AG09319 (cell line): ENCODE measurements at regions not wholly inside any gene's neighbourhood (a gene's known extent, or its start where the extent isn't known, plus 50 kb on each side); places are given as distances from the start of the nearest gene placed in this dataset.
"Not testable (repeated sequence)": the region's sequence is repeated elsewhere in the genome, so short reads cannot be mapped to it uniquely, and the experiment has no call there.

Experiments used
- DNase-seq: peaks from one replicate; pipeline ENCODE4 v3.0.0-alpha.2; 2010; ENCODE audit warnings: low read depth; ENCODE audit errors: extremely low read depth
- TF ChIP-seq, protein P1 (sequence below): IDR thresholded peaks from 2 replicates; pipeline ENCODE4 v1.5.1; 2011; ENCODE audit warnings: low read depth, mild to moderate bottlenecking, inconsistent platforms, low read length, moderate library complexity

DNA sequence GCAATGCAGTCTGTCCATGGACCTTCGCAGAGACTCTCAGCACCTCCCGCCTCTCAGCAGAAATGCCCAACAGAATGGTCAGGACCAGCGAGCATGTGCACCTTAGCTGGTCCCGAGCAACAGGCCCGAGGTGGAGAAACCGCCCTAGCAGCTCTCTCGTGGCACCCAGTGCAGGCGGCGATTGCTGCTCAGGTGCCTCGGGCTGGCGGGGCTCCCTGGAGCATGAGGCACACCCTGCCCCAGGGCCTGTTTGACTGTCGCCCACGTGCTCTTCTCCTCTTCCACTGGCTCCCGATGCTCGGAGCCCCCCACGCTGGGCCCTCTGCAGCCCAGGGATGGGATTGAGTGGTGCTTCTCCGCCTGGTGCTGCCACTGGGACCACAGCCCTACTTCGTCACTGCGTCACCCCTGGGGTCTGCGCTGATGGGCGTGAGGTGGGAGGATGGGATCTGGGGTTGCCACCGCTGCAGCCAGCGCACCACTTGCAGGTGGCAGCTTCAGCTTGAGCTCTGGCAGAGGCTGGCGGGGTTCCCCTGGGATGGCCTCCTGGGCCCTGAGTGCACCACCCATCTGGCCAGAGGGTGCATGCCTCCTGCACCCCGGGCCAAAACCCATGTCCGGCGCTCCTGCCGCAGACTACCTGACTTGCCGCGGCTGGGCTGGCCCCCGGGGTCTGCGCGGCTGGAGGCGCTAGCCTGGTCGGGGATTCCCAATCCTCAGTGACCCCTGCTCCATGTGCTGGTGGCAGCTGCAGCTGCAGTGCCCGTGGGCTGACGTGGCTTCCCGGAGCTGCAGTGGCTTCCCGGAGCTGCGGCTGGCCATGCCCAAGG, 244.2 kb downstream of the FOXD4L6 start:
- no peak for DNase-seq

DNA sequence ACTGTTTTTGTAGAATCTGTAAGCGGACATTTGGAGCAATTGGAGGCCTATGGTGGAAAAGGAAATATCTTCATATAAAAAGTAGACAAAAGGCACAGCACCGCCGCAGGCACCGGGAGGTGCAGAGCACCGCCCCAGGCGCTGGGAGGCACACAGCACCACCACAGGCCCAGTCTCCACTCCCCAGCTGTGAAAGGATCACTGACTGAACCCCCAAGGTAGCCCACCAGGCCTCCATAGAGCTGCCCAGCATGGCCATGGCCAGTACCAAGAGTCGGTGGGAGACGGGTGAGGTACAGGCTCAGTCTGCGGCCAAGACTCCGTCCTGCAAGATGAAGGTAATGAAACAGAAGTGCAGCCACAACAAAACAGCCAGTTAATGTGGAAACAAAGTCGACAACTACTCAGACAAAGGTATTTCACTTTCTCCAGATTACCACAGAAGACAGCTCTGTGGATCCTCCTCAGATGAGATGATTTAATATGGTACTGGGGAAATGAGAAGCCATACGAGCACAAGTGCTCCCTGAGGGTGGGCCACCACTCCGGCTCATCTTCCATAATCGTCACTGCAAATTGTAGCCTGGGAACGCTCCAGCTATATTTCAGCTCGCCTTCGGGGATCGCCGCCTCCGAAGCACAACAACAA, 244.9 kb downstream of the FOXD4L6 start:
- not testable (repeated sequence) for DNase-seq

More for the DNA sequence above, 244.2 kb downstream of the FOXD4L6 start:
- TF ChIP-seq, protein P1, sequence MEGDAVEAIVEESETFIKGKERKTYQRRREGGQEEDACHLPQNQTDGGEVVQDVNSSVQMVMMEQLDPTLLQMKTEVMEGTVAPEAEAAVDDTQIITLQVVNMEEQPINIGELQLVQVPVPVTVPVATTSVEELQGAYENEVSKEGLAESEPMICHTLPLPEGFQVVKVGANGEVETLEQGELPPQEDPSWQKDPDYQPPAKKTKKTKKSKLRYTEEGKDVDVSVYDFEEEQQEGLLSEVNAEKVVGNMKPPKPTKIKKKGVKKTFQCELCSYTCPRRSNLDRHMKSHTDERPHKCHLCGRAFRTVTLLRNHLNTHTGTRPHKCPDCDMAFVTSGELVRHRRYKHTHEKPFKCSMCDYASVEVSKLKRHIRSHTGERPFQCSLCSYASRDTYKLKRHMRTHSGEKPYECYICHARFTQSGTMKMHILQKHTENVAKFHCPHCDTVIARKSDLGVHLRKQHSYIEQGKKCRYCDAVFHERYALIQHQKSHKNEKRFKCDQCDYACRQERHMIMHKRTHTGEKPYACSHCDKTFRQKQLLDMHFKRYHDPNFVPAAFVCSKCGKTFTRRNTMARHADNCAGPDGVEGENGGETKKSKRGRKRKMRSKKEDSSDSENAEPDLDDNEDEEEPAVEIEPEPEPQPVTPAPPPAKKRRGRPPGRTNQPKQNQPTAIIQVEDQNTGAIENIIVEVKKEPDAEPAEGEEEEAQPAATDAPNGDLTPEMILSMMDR: no peak

DNA sequence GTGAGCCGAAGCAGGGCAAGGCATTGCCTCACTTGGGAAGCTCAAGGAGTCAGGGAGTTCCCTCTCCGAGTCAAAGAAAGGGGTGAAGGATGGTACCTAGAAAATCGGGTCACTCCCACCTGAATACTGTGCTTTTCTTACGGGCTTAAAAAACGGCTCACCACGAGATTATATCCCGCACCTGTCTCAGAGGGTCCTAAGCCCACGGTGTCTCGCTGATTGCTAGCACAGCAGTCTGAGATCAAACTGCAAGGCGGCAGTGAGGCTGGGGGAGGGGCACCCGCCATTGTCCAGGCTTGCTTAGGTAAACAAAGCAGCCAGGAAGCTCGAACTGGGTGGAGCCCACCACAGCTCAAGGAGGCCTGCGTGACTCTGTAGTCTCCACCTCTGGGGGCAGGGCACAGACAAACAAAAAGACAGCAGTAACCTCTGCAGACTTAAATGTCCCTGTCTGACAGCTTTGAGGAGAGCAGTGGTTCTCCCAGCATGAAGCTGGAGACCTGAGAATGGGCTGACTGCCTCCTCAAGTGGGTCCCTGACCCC, 254.7 kb downstream of the FOXD4L6 start:
- not testable (repeated sequence) for DNase-seq

- not testable (repeated sequence) for DNase-seq
These were observed 260.0 kb downstream of the FOXD4L6 start for GRCh38 chr9:40868437-40868836.
